Keratinocyte (primary cell): ENCODE measurements at regions not wholly inside any gene's neighbourhood (a gene's known extent, or its start where the extent isn't known, plus 50 kb on each side); places are given as distances from the start of the nearest gene placed in this dataset.

Experiments used
- DNase-seq: peaks from one replicate; pipeline ENCODE4 v3.0.0-alpha.2; 2011; ENCODE audit warnings: low read depth, missing footprints, low spot score
- FAIRE-seq: peaks from 2 replicates; lab custom pipeline; 2011; peaks lifted over from hg19 to GRCh38; lab: Jason Lieb, UNC
- H2AFZ ChIP-seq: 2 replicates; pipeline ENCODE4 v1.6.0; 2012; ENCODE audit warnings: low read length, control low read depth, inconsistent platforms; ENCODE audit not compliant: control insufficient read depth
- H3K27ac ChIP-seq: 2 replicates; pipeline ENCODE4 v1.5.1; 2011; ENCODE audit warnings: low read length; ENCODE audit not compliant: control insufficient read depth, insufficient read depth
- H3K27me3 ChIP-seq: 3 replicates; pipeline ENCODE4 v1.6.0; 2011; ENCODE audit warnings: low read length; ENCODE audit not compliant: control insufficient read depth, insufficient read depth; ENCODE audit errors: extremely low read depth
- H3K36me3 ChIP-seq, 2 experiments: 2 replicates in 1 of 2; 3 replicates in 1 of 2; pipeline ENCODE4 v1.5.1; 2011; ENCODE audit warnings: low read length in 2 of 2, mild to moderate bottlenecking in 1 of 2; ENCODE audit not compliant: control insufficient read depth in 2 of 2, insufficient read depth in 2 of 2; ENCODE audit errors: extremely low read depth in 1 of 2
- H3K4me1 ChIP-seq: 3 replicates; pipeline ENCODE4 v1.5.1; 2011; ENCODE audit warnings: low read length; ENCODE audit not compliant: control insufficient read depth, insufficient read depth; ENCODE audit errors: extremely low read depth
- H3K4me2 ChIP-seq: 3 replicates; pipeline ENCODE4 v1.6.0; 2011; ENCODE audit warnings: low read depth, low read length; ENCODE audit not compliant: control insufficient read depth, insufficient read depth; ENCODE audit errors: extremely low read depth
- H3K4me3 ChIP-seq, 3 experiments: fragments of 200-600 bp in 1 of 3; sonication (generic) in 1 of 3; 2 replicates in 2 of 3; 3 replicates in 1 of 3; pipeline ENCODE4 v1.5.1; 2011 to 2016; ENCODE audit warnings: low read length in 3 of 3, mild to moderate bottlenecking in 3 of 3, control low read depth in 2 of 3, inconsistent platforms in 1 of 3, low read depth in 1 of 3, mixed read lengths in 1 of 3, mixed run types in 1 of 3, moderate library complexity in 1 of 3; ENCODE audit not compliant: control insufficient read depth in 2 of 3, insufficient read depth in 2 of 3; ENCODE audit errors: extremely low read depth in 1 of 3
- H3K79me2 ChIP-seq: 2 replicates; pipeline ENCODE4 v1.6.0; 2012; ENCODE audit warnings: low read length; ENCODE audit not compliant: control insufficient read depth, insufficient read depth
- H3K9ac ChIP-seq: 3 replicates; pipeline ENCODE4 v1.6.0; 2011; ENCODE audit warnings: low read length; ENCODE audit not compliant: control insufficient read depth, insufficient read depth; ENCODE audit errors: extremely low read depth
- H3K9me1 ChIP-seq: 3 replicates; pipeline ENCODE4 v1.6.0; 2011; ENCODE audit warnings: low read length; ENCODE audit not compliant: control insufficient read depth, insufficient read depth; ENCODE audit errors: extremely low read depth
- H3K9me3 ChIP-seq: 2 replicates; pipeline ENCODE4 v1.5.1; 2012; ENCODE audit warnings: low read depth, low read length; ENCODE audit not compliant: control insufficient read depth
- H4K20me1 ChIP-seq: 3 replicates; pipeline ENCODE4 v1.6.0; 2011; ENCODE audit warnings: low read length; ENCODE audit not compliant: control insufficient read depth, insufficient read depth; ENCODE audit errors: extremely low read depth
- CTCF ChIP-seq, 3 experiments: IDR thresholded peaks in 1 of 3; conservative IDR thresholded peaks in 1 of 3; optimal IDR thresholded peaks in 1 of 3; 2 replicates in 2 of 3; 3 replicates in 1 of 3; pipeline versions ENCODE3 to v1.5.1; 2011; ENCODE audit warnings: low read length in 3 of 3, mild to moderate bottlenecking in 3 of 3, moderate library complexity in 2 of 3, control low read depth in 1 of 3, inconsistent platforms in 1 of 3; ENCODE audit not compliant: insufficient read depth in 2 of 3; ENCODE audit errors: extremely low read depth in 1 of 3
- EZH2 ChIP-seq: IDR thresholded peaks from one replicate; pipeline ENCODE4 v1.6.1; 2012; ENCODE audit warnings: inconsistent platforms, mild to moderate bottlenecking, low read length, moderate library complexity
- dilution Hi-C: fragments of 300-500 bp; cut with MboI; formaldehyde crosslinking; loops from one replicate; pipeline ENCODE4 v1.7.0; 2020; ENCODE audit warnings: low sequenced_read_pairs; ENCODE audit not compliant: extremely low pct_ligation_motif_present

- dilution Hi-C loops = no loop called here
- no peak for TF ChIP-seq CTCF (optimal IDR thresholded peaks at IDR 0.05 in 1 of 3, IDR thresholded peaks at IDR 0.05 in 1 of 3, conservative IDR thresholded peaks at IDR 0.05 in 1 of 3; ENCODE audit: extremely low read depth in 1 of 3, insufficient read depth in 2 of 3, low read length in 3 of 3)
- TF ChIP-seq EZH2 = no peak
- Histone ChIP-seq H3K9ac (no peak overlapping the region), H2AFZ (no peak overlapping the region), H3K27ac (no peak overlapping the region), H3K9me3 (no peaks in the 10 kb centered on the region), H3K9me1 (no peaks in the 10 kb centered on the region), H3K27me3 (no peaks in the 10 kb centered on the region), H3K36me3 (no peaks in the 10 kb centered on the region), H4K20me1 (no peaks in the 10 kb centered on the region), H3K4me3 (no peak overlapping the region), H3K4me2 (no peak overlapping the region), H3K4me1 (no peaks in the 10 kb centered on the region), H3K79me2 (no peaks in the 10 kb centered on the region)
- DNase-seq (no peak), FAIRE-seq (no peak)
Measured at GRCh38 chr6:115629415-115629814, 431.3 kb downstream of the FRK start.

- Histone ChIP-seq H3K9me3 (no peaks in the 10 kb centered on the region), H3K4me2 (no peak overlapping the region), H2AFZ (no peak overlapping the region), H3K4me3 (no peak overlapping the region), H3K4me1 (no peaks in the 10 kb centered on the region), H3K27me3 (no peaks in the 10 kb centered on the region), H3K36me3 (no peaks in the 10 kb centered on the region), H3K9me1 (no peaks in the 10 kb centered on the region), H3K27ac (no peak overlapping the region), H4K20me1 (no peaks in the 10 kb centered on the region), H3K79me2 (no peaks in the 10 kb centered on the region), H3K9ac (no peak overlapping the region)
- dilution Hi-C loops = no loop called here
- FAIRE-seq (no peak), DNase-seq (no peak)
- TF ChIP-seq CTCF (optimal IDR thresholded peaks at IDR 0.05 in 1 of 3, IDR thresholded peaks at IDR 0.05 in 1 of 3, conservative IDR thresholded peaks at IDR 0.05 in 1 of 3; ENCODE audit: extremely low read depth in 1 of 3, insufficient read depth in 2 of 3, low read length in 3 of 3) (no peak), EZH2 (no peak)
Measured at GRCh38 chr6:115618256-115618655, 442.4 kb downstream of the FRK start.
